GM12892 (cell line): ENCODE measurements at regions not wholly inside any gene's neighbourhood (a gene's known extent, or its start where the extent isn't known, plus 50 kb on each side); places are given as distances from the start of the nearest gene placed in this dataset.
"Not testable (repeated sequence)": the region's sequence is repeated elsewhere in the genome, so short reads cannot be mapped to it uniquely, and the experiment has no call there.

Source experiments
- DNase-seq: peaks from one replicate; pipeline ENCODE4 v3.0.0; 2011; ENCODE audit not compliant: insufficient read length
- FAIRE-seq: peaks from 2 replicates; lab custom pipeline; 2011; peaks lifted over from hg19 to GRCh38; lab: Jason Lieb, UNC
- POLR2A ChIP-seq: IDR thresholded peaks from 2 replicates; pipeline ENCODE4 v1.6.1; 2011; ENCODE audit warnings: low read depth, low read length, control low read depth
- POLR2AphosphoS5 ChIP-seq: IDR thresholded peaks from 2 replicates; pipeline ENCODE4 v1.6.1; 2011; ENCODE audit warnings: low read depth, low read length, control low read depth
- TAF1 ChIP-seq: IDR thresholded peaks from 2 replicates; pipeline ENCODE4 v1.6.1; 2011; ENCODE audit warnings: low read depth, mild to moderate bottlenecking, control low read depth, low read length, borderline replicate concordance

GRCh38 chr2:144644549-144644948 lies 124.6 kb upstream of the ZEB2 start:
- no peak for DNase-seq
- TF ChIP-seq POLR2A (no peak), TAF1 (no peak), POLR2AphosphoS5 (no peak)
- FAIRE-seq = no peak

GRCh38 chr2:144643537-144644336 lies 123.8 kb upstream of the ZEB2 start:
- FAIRE-seq = no peak

GRCh38 chr2:144642856-144643255 lies 122.9 kb upstream of the ZEB2 start:
- FAIRE-seq = no peak
- no peak for TF ChIP-seq POLR2AphosphoS5
- no peak for TF ChIP-seq TAF1
- TF ChIP-seq POLR2A = no peak
- DNase-seq = no peak

More at GRCh38 chr2:144643537-144644336, 123.8 kb upstream of the ZEB2 start:
- DNase-seq = no peak
- TF ChIP-seq POLR2A (no peak), POLR2AphosphoS5 (no peak), TAF1 (no peak)

GRCh38 chr2:144642131-144642530 lies 122.2 kb upstream of the ZEB2 start:
- DNase-seq = no peak
- TF ChIP-seq POLR2A (no peak), TAF1 (no peak), POLR2AphosphoS5 (no peak)
- no peak for FAIRE-seq

DNA sequence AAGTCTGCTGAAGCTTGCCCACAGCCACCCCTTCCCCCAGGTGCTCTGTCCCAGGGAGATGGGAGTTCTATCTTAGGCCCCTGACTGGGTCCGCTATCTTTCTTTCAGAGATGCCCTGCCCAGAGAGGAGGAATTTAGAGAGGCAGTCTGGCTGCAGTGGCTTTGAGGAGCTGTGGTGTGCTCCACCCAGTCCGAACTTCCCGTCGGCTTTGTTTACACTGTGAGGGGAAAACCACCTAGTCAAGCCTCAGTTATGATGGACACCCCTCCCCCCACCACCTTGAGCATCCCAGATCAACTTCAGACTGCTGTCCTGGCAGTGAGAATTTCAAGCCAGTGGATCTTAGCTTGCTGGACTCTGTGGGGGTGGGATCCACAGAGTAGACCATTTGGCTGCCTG lies 118.3 kb upstream of the ZEB2 start:
- not testable (repeated sequence) for FAIRE-seq, DNase-seq

DNA sequence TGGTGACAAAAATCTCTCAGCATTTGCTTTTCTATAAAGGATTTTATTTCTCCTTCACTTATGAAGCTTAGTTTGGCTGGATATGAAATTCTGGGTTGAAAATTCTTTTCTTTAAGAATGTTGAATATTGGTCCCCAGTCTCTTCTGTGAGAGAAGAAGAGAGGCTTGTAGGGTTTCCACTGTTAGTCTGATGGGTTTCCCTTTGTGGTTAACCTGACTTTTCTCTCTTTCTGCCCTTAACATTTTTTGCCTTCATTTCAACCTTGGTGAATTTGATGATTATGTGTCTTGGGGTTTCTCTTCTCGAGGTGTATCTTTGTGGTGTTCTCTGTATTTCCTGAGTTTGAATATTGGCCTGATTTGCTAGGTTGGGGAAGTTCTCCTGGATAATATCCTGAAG lies 116.9 kb upstream of the ZEB2 start:
- not testable (repeated sequence) for DNase-seq, FAIRE-seq

- DNase-seq = no peak
- TF ChIP-seq POLR2A = no peak
- no peak for TF ChIP-seq POLR2AphosphoS5
- no peak for TF ChIP-seq TAF1
- FAIRE-seq = no peak
Observed at GRCh38 chr2:144632809-144633208, 112.9 kb upstream of the ZEB2 start.

DNA sequence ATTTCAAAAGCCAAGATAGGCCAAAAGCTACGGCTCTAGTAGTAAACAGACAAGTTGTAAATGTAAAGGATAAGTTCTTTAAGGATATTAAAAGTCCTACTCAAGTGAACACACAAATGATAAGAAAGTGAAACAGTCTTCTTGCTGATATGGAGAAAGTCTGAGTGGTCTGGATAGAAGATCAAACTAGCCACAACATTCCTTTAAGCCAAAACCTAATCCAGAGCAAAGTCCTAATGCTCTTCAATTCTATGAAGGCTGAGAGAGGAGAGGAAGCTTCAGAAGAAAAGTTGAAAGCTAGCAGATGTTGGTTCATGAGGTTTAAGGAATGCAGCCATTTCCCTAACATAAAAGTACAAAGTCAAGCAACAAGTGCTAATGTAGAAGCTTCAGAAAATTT lies 111.7 kb upstream of the ZEB2 start:
- no peak for TF ChIP-seq POLR2A
- TF ChIP-seq POLR2AphosphoS5 = no peak
- TF ChIP-seq TAF1 = no peak
- FAIRE-seq (no peak), DNase-seq (no peak)

DNA sequence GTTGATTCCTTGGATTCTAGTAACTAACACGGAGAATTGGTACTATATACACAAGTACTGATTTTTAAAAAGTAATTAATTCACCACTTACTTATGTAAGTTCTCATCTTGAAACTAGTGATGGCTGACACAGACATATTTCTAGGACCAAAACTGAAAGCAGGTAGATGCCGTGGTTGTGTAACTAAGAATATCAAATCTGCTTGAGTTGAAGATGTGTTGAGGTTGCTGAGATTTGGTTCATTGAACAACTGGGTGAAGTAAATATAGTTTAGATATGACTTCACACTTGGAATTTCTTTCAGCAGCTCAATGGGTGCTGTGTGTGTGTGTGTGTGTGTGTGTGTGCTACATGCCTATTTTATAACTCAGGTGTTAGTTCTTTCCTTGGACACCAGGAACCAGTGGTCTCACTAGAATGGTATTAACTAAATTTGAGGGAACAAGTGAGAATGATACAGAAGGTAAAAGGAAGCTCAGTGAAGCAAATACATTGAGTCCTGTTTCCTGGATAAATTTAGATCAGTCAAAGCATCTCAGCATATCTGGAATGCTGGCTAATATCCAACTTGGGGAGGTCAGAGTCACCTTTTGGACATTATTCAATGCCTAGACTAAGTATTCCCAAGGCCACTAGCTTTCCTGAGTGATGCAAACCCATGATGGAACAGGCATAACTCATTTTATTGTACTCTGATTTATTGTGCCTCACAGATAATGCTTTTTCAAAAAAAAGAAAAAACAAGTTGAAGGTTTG lies 110.7 kb upstream of the ZEB2 start:
- DNase-seq (no peak), FAIRE-seq (no peak)
- TF ChIP-seq TAF1 (no peak), POLR2A (no peak), POLR2AphosphoS5 (no peak)

DNA sequence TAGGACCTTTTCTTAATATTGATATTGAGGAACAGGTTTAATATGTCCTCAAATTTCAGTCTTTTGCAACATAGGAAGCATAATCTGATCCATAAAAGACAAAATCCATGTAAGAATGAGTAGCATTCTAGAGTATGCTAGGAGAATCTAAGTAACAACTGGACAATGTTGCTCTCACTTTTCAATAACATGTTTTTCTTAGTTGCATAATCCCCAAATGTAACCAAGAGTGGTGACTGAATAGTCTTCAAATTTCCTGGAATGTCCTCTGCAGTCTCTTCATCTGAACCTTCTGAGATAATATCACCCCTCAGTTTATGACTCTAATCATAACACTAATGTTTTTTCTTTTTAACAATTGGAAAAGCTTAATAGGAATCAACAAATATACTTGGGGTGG lies 110.0 kb upstream of the ZEB2 start:
- FAIRE-seq (no peak), DNase-seq (no peak)
- TF ChIP-seq POLR2A (no peak), TAF1 (no peak), POLR2AphosphoS5 (no peak)

DNA sequence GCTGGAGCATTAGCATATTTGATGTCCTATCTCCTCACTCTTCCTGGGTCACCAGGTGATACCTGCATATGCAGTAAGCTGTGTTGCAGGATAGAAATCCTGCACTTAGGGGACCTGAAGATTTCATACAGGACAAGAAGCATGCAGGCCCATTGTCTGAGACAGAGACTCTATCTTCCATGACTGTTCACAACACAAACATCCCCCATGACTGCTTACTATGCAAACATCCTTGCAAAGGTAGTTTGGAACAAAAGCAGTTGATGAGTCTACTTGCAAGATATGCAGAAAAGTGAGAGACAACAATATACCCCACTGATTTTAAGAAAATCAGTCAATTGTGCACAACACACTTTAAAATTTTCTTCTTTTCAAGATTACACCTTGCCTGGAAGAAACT lies 108.6 kb upstream of the ZEB2 start:
- TF ChIP-seq POLR2A (no peak), TAF1 (no peak), POLR2AphosphoS5 (no peak)
- no peak for FAIRE-seq
- no peak for DNase-seq

GRCh38 chr2:144625626-144626025 lies 105.7 kb upstream of the ZEB2 start:
- no peak for DNase-seq
- TF ChIP-seq TAF1 (no peak), POLR2A (no peak)
- FAIRE-seq = no peak

DNA sequence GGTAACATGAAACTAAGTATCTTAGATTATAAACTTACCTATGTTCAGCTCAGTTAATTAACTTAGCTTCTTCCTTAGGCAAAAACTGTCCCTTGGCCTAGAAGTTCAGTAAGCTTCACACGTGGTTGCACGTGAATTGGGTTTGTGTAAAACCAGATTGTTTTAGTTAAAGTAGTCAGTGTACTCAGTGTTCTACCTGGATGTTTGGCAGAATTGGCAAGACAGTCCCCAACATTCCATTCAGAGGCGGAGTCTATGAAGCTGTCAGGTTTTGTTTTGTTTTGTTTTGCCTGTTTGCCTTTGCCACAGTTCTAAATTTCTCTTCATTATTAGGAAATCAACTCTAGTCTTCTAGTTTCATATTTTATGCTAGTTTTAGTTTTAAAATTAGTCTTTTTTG lies 105.3 kb upstream of the ZEB2 start:
- FAIRE-seq (no peak), DNase-seq (no peak)
- TF ChIP-seq POLR2A (no peak), POLR2AphosphoS5 (no peak), TAF1 (no peak)
